UCSD-AML1 (cell line): ENCODE measurements at regions not wholly inside any gene's neighbourhood (a gene's known extent, or its start where the extent isn't known, plus 50 kb on each side); places are given as distances from the start of the nearest gene placed in this dataset.
"Not testable (repeated sequence)": the region's sequence is repeated elsewhere in the genome, so short reads cannot be mapped to it uniquely, and the experiment has no call there.

Experiments used
- DNase-seq: peaks from one replicate; lab custom pipeline; 2025; ENCODE audit not compliant: unreplicated experiment; lab: John Stamatoyannopoulos, UW

GRCh38 chr7:68125168-68125567 lies 1128.5 kb downstream of the TYW1 start:
- DNase-seq: no peak

- no peak for DNase-seq
Measured at GRCh38 chr7:68133045-68133444, 1136.4 kb downstream of the TYW1 start.

- DNase-seq: no peak
Measured at GRCh38 chr7:68143345-68143744, 1146.7 kb downstream of the TYW1 start.

- DNase-seq: no peak
Measured at GRCh38 chr7:68146983-68147382, 1150.3 kb downstream of the TYW1 start.

- no peak for DNase-seq
Measured at GRCh38 chr7:68147614-68148238, 1151.1 kb downstream of the TYW1 start.

- DNase-seq: no peak
Measured at GRCh38 chr7:68148440-68148839, 1151.8 kb downstream of the TYW1 start.

GRCh38 chr7:68152205-68152604 lies 1155.6 kb downstream of the TYW1 start:
- DNase-seq: no peak

- DNase-seq: no peak
Measured at GRCh38 chr7:68155676-68156075, 1159.0 kb downstream of the TYW1 start.

- DNase-seq: no peak
Measured at GRCh38 chr7:68158686-68159295, 1162.2 kb downstream of the TYW1 start.

- no peak for DNase-seq
Measured at GRCh38 chr7:68162712-68163111, 1166.1 kb downstream of the TYW1 start.

- DNase-seq: no peak
Measured at GRCh38 chr7:68166525-68166924, 1169.9 kb downstream of the TYW1 start.

GRCh38 chr7:68173513-68173912 lies 1176.9 kb downstream of the TYW1 start:
- no peak for DNase-seq

- DNase-seq: no peak
Measured at GRCh38 chr7:68176974-68177373, 1180.3 kb downstream of the TYW1 start.

GRCh38 chr7:68180761-68181160 lies 1184.1 kb downstream of the TYW1 start:
- DNase-seq: no peak

- no peak for DNase-seq
Measured at GRCh38 chr7:68183176-68183575, 1186.5 kb downstream of the TYW1 start.

- DNase-seq: no peak
Measured at GRCh38 chr7:68185631-68186456, 1189.2 kb downstream of the TYW1 start.

GRCh38 chr7:68187532-68187931 lies 1190.9 kb downstream of the TYW1 start:
- no peak for DNase-seq

- DNase-seq: no peak
Measured at GRCh38 chr7:68192941-68193340, 1196.3 kb downstream of the TYW1 start.

- not testable (repeated sequence) for DNase-seq
Measured at GRCh38 chr7:68195642-68196041, 1199.0 kb downstream of the TYW1 start.

GRCh38 chr7:68200051-68200670 lies 1203.5 kb downstream of the TYW1 start:
- DNase-seq: no peak

GRCh38 chr7:68203251-68203650 lies 1206.6 kb downstream of the TYW1 start:
- DNase-seq: no peak

- DNase-seq: no peak
Measured at GRCh38 chr7:68205826-68206225, 1209.2 kb downstream of the TYW1 start.
